Stimulated activated CD4-positive, alpha-beta T cell treated with anti-CD3 and anti-CD28 coated beads, Interleukin-2, amount 100 ng/mL, for 4 hours (primary cell): ENCODE measurements at regions not wholly inside any gene's neighbourhood (a gene's known extent, or its start where the extent isn't known, plus 50 kb on each side); places are given as distances from the start of the nearest gene placed in this dataset.

Experiments used
- DNase-seq: peaks from one replicate; pipeline ENCODE4 v3.0.0-alpha.2; 2020; ENCODE audit warnings: low read depth

- no peak for DNase-seq
Observed at GRCh38 chr5:124839371-124839998, 93.0 kb upstream of the ZNF608 start.

DNA sequence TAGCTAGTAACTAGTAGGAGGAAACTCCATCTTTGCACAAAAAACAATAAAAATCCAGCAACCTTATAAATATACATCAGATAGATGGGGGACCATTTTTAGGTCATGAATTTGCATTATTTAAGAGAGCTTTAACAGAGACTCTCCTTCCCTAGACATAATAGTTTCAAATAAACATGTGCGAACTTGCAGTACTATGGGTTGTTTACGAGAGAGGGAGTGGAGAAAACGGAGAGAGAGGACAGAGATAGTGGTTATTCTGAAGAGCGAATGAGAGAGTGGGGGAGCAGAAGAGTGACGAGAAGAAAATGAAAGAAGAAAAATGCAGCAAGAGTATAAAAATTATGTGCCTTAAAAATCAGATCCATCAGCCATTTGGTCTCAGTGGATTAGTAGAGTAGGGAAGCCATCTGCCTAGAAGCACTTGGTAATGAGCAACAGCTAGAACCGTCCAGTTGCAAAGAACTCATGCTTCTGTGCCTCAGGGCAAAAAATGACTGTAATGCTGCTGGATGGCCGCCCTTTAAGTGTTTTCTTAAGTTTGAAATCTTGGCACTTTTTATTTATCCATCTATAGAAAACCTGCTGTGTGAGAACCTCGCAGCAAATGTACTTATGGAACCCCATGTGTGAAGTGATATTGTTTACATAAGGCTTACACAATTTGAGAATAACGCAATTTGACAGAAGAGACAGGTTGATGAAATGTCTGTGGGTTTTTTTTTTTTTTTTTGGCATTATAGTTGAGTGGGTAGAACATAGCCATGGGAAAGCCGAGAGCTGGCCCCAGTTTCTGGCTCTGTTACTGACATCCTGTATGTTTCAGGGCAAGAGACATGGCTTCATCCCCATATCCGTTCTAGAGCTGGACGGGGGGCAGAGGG lies 95.6 kb upstream of the ZNF608 start:
- DNase-seq: no peak

- DNase-seq: no peak
Observed at GRCh38 chr5:124842725-124843595, 96.5 kb upstream of the ZNF608 start.

DNA sequence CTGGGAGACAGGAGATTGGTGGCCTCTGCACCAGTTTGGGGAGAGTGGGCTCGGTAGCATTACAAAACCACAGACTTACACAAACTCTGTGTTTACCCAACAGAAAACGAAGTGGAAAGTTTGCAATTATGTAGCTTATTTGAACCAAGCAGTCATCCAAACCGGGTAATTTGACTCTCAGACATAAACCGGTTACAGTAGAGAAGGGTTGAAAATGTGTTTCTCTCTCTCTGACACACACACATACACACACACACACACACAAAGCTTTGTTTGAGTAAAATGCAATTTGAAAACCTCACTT lies 97.1 kb upstream of the ZNF608 start:
- DNase-seq: no peak

GRCh38 chr5:124844371-124844920 lies 98.0 kb upstream of the ZNF608 start:
- no peak for DNase-seq

DNA sequence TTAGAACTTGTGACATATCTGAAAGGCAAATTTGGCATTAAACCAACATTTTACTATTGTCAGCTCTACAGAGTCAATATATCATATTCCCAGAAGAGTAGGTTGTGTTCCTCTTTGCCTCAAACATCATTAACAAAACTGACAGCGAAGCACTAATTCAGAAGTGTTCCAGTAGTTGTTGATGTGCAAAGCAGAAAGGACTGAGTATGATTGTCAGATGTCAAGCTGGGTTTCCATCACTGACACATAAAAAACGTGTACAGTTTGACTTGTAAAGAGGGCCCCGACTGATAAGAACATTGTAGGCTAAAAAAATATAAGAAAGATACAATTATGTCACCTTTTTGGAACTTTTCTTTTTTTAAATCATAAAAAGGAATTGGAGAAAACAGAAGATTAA lies 101.5 kb upstream of the ZNF608 start:
- no peak for DNase-seq

DNA sequence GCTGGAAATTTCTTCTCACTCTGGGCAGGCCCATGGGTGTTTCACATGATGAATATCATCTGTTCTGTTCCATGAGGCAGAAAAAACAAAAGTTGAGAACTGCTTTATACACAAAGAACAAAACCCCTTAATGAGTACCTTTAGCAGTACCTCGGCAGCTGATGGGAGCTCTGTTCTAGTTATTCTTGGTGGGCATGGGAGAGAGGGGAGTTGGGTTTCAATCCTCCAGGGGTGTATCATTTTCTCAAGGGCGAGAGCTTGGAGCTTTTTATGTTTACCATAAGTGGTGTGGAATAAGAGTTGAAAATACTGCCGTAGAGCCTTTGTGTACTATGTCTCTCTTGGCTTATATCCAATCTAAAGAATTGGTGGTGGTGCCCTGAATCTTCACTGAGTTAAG lies 103.3 kb upstream of the ZNF608 start:
- DNase-seq: no peak

- DNase-seq: no peak
Observed at GRCh38 chr5:124856726-124857125, 110.3 kb upstream of the ZNF608 start.

GRCh38 chr5:124858612-124859011 lies 112.2 kb upstream of the ZNF608 start:
- DNase-seq: no peak

GRCh38 chr5:124859027-124859426 lies 112.6 kb upstream of the ZNF608 start:
- no peak for DNase-seq

GRCh38 chr5:124859556-124860290 lies 113.3 kb upstream of the ZNF608 start:
- DNase-seq: no peak

DNA sequence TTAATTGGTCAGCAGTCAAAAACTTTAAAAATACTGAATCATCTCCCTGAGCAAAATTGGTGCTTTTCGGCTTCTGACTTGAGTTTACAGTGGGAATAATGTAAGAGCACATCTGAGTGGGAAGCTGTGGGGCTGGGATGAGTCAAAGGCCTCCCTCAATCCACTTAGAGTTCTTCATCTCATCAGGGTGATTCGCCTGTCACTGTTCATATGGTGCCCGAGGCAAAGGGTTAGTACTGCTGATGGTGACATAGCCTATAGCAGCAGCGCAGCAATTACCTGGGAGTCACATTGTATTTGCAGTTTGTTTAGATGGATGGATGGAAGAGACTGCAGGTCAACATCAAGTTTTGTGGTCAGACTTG lies 113.8 kb upstream of the ZNF608 start:
- no peak for DNase-seq

DNA sequence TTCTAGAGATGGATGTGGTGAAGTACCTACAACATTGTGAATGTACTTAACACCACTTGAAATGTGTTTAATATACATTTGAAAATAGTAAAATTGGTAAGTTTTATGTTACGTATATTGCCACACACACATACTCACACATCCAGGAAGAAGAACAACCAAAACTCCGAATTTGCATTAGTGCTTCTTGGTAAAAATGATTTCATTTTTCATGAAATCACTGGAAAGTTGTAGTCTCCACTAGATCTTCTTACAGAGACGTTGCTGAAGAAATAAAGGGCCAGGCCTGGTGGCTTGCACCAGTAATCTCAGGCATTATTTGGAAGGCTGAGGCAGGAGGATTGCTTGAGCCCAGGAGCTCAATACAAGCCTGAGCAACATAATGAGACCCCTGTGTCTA lies 118.6 kb upstream of the ZNF608 start:
- DNase-seq: no peak

DNA sequence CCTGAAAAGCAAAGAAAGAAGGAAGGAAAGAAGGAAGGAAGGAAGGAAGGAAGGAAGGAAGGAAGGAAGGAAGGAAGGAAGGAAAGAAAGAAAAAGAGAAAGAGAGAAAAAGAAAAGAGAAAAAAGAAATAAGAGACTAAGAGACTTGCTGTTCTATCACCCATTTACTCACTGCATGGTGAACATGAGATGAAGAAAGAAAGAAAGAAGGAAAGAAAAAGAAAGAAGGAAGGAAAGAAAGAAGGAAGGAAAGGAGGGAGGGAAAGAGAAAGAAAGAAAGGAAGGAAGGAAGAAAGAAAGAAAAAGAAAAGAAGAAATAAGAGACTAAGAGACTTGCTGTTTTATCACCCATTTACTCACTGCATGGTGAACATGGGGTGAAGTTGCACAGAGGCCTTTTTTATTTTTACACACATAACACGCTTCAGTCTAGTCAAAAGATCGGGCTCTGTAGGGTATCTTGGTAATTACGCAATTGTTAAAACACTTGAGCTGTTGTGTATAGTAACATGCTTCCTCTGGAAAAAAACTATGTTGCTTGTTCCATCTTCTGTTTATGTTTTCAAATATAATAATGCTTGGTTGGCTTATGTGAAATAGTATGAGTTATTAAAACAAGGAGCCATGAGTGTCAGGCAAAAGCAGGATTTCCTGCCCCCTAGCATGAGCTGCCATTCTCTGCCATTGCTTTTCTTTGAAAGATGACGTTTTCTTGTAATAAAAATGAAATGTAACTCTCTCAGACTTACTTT lies 119.3 kb upstream of the ZNF608 start:
- no peak for DNase-seq

DNA sequence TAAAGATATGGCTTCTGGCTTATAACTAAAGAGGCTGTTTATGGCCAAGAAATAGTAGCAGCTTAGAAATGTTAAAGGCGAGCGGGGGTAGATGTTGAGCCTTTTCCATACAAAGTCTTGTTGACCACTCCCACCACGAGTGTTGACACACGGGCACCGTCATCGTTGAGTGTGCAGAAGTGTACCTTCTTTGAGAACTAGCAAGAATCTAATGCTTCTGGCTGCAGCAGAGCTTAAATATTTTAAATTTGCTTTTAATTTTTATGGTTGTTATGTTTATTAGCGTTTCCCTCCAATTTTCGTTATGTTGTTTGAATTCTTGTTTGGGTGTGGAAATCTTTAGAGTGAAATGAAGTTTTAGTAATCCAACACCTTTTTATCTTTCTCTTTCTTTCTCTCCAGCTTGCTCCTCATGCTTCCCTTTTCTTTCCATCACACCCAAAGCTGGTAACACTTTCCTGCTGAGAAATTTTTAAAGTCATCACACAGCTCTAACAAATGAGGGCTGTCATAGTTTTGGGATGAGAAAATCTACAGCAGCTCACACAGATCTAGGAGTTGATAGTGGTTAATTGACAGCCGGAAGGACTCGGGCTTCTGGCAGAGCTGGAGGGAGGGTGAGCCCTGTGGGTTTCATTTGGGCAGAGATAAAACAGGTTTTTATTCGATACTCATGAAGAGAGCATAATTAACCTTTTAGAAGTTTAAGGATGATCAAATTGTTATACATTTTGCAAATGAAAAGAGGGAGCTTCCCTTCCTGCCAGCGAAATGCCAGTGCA lies 120.1 kb upstream of the ZNF608 start:
- DNase-seq: no peak

- no peak for DNase-seq
Observed at GRCh38 chr5:124867137-124867704, 120.8 kb upstream of the ZNF608 start.

DNA sequence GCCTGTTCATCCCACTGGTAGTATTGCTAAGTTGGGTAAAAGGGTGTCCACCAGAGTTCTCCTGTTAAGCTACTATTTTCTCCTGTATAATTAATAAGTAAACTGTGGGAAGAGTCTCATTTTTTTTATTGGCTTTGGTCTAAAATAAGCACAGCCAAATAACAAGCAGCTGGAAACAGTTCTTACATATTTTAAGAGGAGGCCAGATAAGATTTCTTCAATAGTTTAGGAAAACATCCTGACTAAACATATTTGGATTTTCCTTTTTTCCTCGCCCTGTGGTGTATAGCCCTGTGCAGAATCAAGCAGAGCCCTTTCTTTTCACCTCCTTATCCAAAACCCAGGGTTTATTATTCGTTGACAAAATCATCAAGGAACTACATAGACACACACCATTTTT lies 122.2 kb upstream of the ZNF608 start:
- no peak for DNase-seq

- no peak for DNase-seq
Observed at GRCh38 chr5:124869426-124870033, 123.1 kb upstream of the ZNF608 start.

DNA sequence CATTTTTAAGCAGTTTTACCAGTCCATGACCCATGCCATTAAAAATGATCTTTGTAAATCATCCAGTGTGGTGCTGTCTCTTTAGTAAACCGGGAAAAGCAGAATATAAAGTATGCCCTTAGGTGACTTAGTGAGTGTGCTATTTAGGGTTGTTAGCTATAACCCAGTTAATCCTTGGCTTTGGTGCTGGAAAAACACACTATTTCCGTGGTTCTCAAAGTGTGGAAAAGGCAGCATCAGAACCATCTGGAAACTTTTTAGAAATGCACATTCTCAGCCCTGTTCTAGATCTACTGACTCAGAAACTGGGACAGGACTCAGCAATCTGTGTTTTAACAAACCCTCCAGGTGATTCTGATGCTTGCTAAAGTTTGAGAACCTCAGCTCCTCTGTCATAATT lies 123.6 kb upstream of the ZNF608 start:
- no peak for DNase-seq

- no peak for DNase-seq
Observed at GRCh38 chr5:124871303-124871702, 124.9 kb upstream of the ZNF608 start.
